GM23338 (cell line): ENCODE measurements at regions not wholly inside any gene's neighbourhood (a gene's known extent, or its start where the extent isn't known, plus 50 kb on each side); places are given as distances from the start of the nearest gene placed in this dataset.

Experiments
- ATAC-seq: fragments of 200-7000 bp; cut with Tn5 transposase; 3 replicates; pipeline ENCODE4 v1.9.1; 2020
- DNase-seq: peaks from one replicate; pipeline ENCODE4 v3.0.0-alpha.2; 2015; ENCODE audit warnings: low spot score
- H2AFZ ChIP-seq: fragments of 200-600 bp; sonication (generic); 2 replicates; pipeline ENCODE4 v1.8.0; 2016; ENCODE audit warnings: antibody characterized with exemption, mild to moderate bottlenecking, moderate library complexity
- H3F3A ChIP-seq: fragments of 200-600 bp; sonication (generic); replicated peaks from 2 replicates; pipeline ENCODE4 v1.8.0; 2017; ENCODE audit warnings: antibody characterized with exemption, mixed run types, low read depth
- H3K27ac ChIP-seq: fragments of 200-600 bp; sonication (generic); 2 replicates; pipeline ENCODE4 v1.6.1; 2016; ENCODE audit warnings: low read depth
- H3K27me3 ChIP-seq: fragments of 200-600 bp; sonication (generic); 2 replicates; pipeline ENCODE4 v1.8.0; 2016; ENCODE audit warnings: mild to moderate bottlenecking, mixed run types, moderate library complexity; ENCODE audit not compliant: insufficient read depth
- H3K36me3 ChIP-seq: fragments of 200-600 bp; sonication (generic); 2 replicates; pipeline ENCODE4 v1.8.0; 2016; ENCODE audit warnings: mild to moderate bottlenecking; ENCODE audit not compliant: insufficient read depth
- H3K4me1 ChIP-seq: fragments of 200-600 bp; sonication (generic); 2 replicates; pipeline ENCODE4 v1.8.0; 2016; ENCODE audit warnings: mild to moderate bottlenecking, moderate library complexity; ENCODE audit not compliant: insufficient read depth
- H3K4me2 ChIP-seq: fragments of 200-600 bp; sonication (generic); 2 replicates; pipeline ENCODE4 v1.7.1; 2017; ENCODE audit warnings: mixed run types
- H3K4me3 ChIP-seq: fragments of 200-600 bp; sonication (generic); 2 replicates; pipeline ENCODE4 v1.6.1; 2016; ENCODE audit warnings: mixed run types
- H3K79me2 ChIP-seq: fragments of 200-600 bp; sonication (generic); replicated peaks from 2 replicates; pipeline ENCODE4 v1.8.0; 2017; ENCODE audit warnings: mild to moderate bottlenecking; ENCODE audit not compliant: insufficient read depth
- H3K9me2 ChIP-seq: fragments of 200-600 bp; sonication (generic); 2 replicates; pipeline ENCODE4 v1.8.0; 2017; ENCODE audit not compliant: insufficient read depth
- H4K20me1 ChIP-seq: fragments of 200-600 bp; sonication (generic); replicated peaks from 2 replicates; pipeline ENCODE4 v1.8.0; 2017; ENCODE audit warnings: mild to moderate bottlenecking; ENCODE audit not compliant: insufficient read depth
- H3K27ac Mint-ChIP-seq: 2 replicates; pipeline ENCODE4 v1.8.0; 2020; ENCODE audit warnings: inconsistent platforms, mild to moderate bottlenecking, moderate library complexity, mixed read lengths
- H3K27me3 Mint-ChIP-seq: 3 replicates; pipeline ENCODE4 v1.8.0; 2022; ENCODE audit warnings: low read depth, mild to moderate bottlenecking, moderate library complexity, mixed read lengths, inconsistent platforms; ENCODE audit not compliant: insufficient read depth, poor library complexity
- H3K36me3 Mint-ChIP-seq: 3 replicates; pipeline ENCODE4 v1.8.0; 2021; ENCODE audit warnings: low read depth, mild to moderate bottlenecking, inconsistent platforms, moderate library complexity, mixed read lengths
- H3K4me1 Mint-ChIP-seq: 3 replicates; pipeline ENCODE4 v1.8.0; 2020; ENCODE audit warnings: mild to moderate bottlenecking, inconsistent platforms, mixed read lengths
- H3K4me3 Mint-ChIP-seq: 3 replicates; pipeline ENCODE4 v1.8.0; 2021; ENCODE audit warnings: moderate library complexity, mild to moderate bottlenecking, inconsistent platforms, mixed read lengths
- H3K9me3 Mint-ChIP-seq: 3 replicates; pipeline ENCODE4 v1.8.0; 2020; ENCODE audit warnings: moderate library complexity, mild to moderate bottlenecking, inconsistent platforms, mixed read lengths
- CREB1 ChIP-seq: fragments of 250-450 bp; sonication (Bioruptor Pico); IDR thresholded peaks from 2 replicates; pipeline ENCODE4 v1.5.0; 2020; ENCODE audit warnings: low read depth, mild to moderate bottlenecking, moderate library complexity
- CTCF ChIP-seq, 2 experiments: fragments of 200-600 bp in 1 of 2; sonication (generic) in 1 of 2; conservative IDR thresholded peaks; 2 replicates each; pipeline versions ENCODE4 v1.5.1 to v1.6.1; 2016 to 2017; ENCODE audit warnings: antibody characterized with exemption in 2 of 2, low read depth in 2 of 2, mild to moderate bottlenecking in 2 of 2, moderate library complexity in 1 of 2
- ETS1 ChIP-seq: IDR thresholded peaks from 2 replicates; pipeline ENCODE4 v1.6.1; 2016; ENCODE audit warnings: antibody characterized with exemption
- EZH2 ChIP-seq: fragments of 200-600 bp; sonication (generic); IDR thresholded peaks from one replicate; pipeline ENCODE4 v1.8.0; 2017; ENCODE audit warnings: antibody characterized with exemption, mild to moderate bottlenecking, low read depth; ENCODE audit not compliant: unreplicated experiment
- EZH2phosphoT487 ChIP-seq: fragments of 200-600 bp; sonication (generic); IDR thresholded peaks from one replicate; pipeline ENCODE4 v1.8.1; 2018; ENCODE audit warnings: antibody characterized with exemption; ENCODE audit not compliant: unreplicated experiment
- JUNB ChIP-seq: IDR thresholded peaks from one replicate; pipeline ENCODE4 v1.6.1; 2016; ENCODE audit warnings: antibody characterized with exemption; ENCODE audit not compliant: unreplicated experiment
- NANOG ChIP-seq: IDR thresholded peaks from 2 replicates; pipeline ENCODE4 v1.6.1; 2016; ENCODE audit warnings: antibody characterized with exemption, borderline replicate concordance
- POLR2AphosphoS5 ChIP-seq: IDR thresholded peaks from 2 replicates; pipeline ENCODE4 v1.6.1; 2016; ENCODE audit warnings: antibody characterized with exemption, low read depth
- REST ChIP-seq: IDR thresholded peaks from one replicate; pipeline ENCODE4 v1.6.1; 2018; ENCODE audit warnings: antibody characterized with exemption; ENCODE audit not compliant: unreplicated experiment
- STAT1 ChIP-seq: IDR thresholded peaks from one replicate; pipeline ENCODE4 v1.6.1; 2016; ENCODE audit warnings: antibody characterized with exemption; ENCODE audit not compliant: unreplicated experiment
- ZNF114 ChIP-seq: fragments of 250-450 bp; sonication (Bioruptor Pico); IDR thresholded peaks from 2 replicates; pipeline ENCODE4 v1.5.0; 2020; ENCODE audit warnings: mild to moderate bottlenecking, moderate library complexity
- ZNF331 ChIP-seq: fragments of 250-450 bp; sonication (Bioruptor Pico); IDR thresholded peaks from 2 replicates; pipeline ENCODE4 v1.5.0; 2020; ENCODE audit warnings: low read depth, mild to moderate bottlenecking, moderate library complexity
- ZNF462 ChIP-seq: fragments of 250-450 bp; sonication (Bioruptor Pico); IDR thresholded peaks from 2 replicates; pipeline ENCODE4 v1.5.0; 2020; ENCODE audit warnings: mild to moderate bottlenecking, moderate library complexity

- Histone ChIP-seq H3K4me1 (peaks cover 5% of the 10 kb centered on the region; the same call in 1 of the 2 replicates), H3K27ac (no peak overlapping the region)
- ATAC-seq, result no peak
Measured at GRCh38 chr5:96569332-96569731, 92.8 kb upstream of the CAST start.

More at GRCh38 chr5:96569332-96569731, 92.8 kb upstream of the CAST start:
- Histone ChIP-seq H3K79me2 (no peaks in the 10 kb centered on the region), H4K20me1 (no peaks in the 10 kb centered on the region), H3K4me3 (no peak overlapping the region), H3K36me3 (no peaks in the 10 kb centered on the region), H3K27me3 (no peaks in the 10 kb centered on the region), H3K9me2 (no peaks in the 10 kb centered on the region), H2AFZ (no peak overlapping the region), H3F3A (no peaks in the 10 kb centered on the region), H3K4me2 (no peak overlapping the region)
- no peak overlapping the region for H3K4me3 Mint-ChIP-seq
- TF ChIP-seq ZNF114 (CRISPR knock-in tag) (no peak), JUNB (no peak), REST (no peak), ZNF331 (CRISPR knock-in tag) (no peak), POLR2AphosphoS5 (no peak), CTCF (conservative IDR thresholded peaks at IDR 0.05; ENCODE audit: low read depth in 2 of 2) (no peak), NANOG (no peak), ETS1 (no peak), STAT1 (no peak), ZNF462 (CRISPR knock-in tag) (no peak), EZH2 (no peak), CREB1 (CRISPR knock-in tag) (no peak), EZH2phosphoT487 (no peak)
- H3K4me1 Mint-ChIP-seq, result peaks cover 8% of the 10 kb centered on the region
- no peak overlapping the region for H3K27ac Mint-ChIP-seq
- DNase-seq, result no peak
- peaks cover 1% of the 10 kb centered on the region for H3K27me3 Mint-ChIP-seq
- H3K9me3 Mint-ChIP-seq, result no peaks in the 10 kb centered on the region
- H3K36me3 Mint-ChIP-seq, result no peaks in the 10 kb centered on the region
